MM.1S (cell line): ENCODE measurements at regions not wholly inside any gene's neighbourhood (a gene's known extent, or its start where the extent isn't known, plus 50 kb on each side); places are given as distances from the start of the nearest gene placed in this dataset.

Experiments used
- EZH2 ChIP-seq: fragments of 300-600 bp; sonication (generic); optimal IDR thresholded peaks from 2 replicates; pipeline ENCODE3; 2017; ENCODE audit warnings: low read depth, mild to moderate bottlenecking, antibody characterized with exemption, low read length, mixed read lengths
- TF ChIP-seq, protein P1 (sequence below): fragments of 300-600 bp; sonication (generic); IDR thresholded peaks from 2 replicates; pipeline ENCODE4 v1.5.1; 2016; ENCODE audit warnings: antibody characterized with exemption, low read length, mixed read lengths

DNA sequence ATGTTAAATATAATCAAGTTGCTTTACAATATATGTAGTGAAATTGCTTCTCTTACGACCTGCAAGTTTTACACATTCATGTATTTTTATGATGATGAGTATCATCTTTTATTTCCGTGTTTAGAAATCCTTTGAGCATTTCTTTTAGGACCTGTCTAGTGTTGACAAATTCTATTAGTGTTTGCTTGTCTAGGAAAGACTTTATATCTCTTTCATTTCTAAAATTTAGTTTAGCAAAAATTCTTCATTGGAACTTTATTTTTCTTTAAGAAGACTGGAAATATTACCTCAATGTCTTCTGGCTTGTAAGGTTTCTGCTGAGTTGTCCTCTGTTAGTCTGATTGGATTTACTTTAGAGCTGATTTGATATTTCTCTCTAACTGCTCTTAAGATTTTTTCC is 920.9 kb upstream of the CTNND2 start:
- TF ChIP-seq, protein P1, sequence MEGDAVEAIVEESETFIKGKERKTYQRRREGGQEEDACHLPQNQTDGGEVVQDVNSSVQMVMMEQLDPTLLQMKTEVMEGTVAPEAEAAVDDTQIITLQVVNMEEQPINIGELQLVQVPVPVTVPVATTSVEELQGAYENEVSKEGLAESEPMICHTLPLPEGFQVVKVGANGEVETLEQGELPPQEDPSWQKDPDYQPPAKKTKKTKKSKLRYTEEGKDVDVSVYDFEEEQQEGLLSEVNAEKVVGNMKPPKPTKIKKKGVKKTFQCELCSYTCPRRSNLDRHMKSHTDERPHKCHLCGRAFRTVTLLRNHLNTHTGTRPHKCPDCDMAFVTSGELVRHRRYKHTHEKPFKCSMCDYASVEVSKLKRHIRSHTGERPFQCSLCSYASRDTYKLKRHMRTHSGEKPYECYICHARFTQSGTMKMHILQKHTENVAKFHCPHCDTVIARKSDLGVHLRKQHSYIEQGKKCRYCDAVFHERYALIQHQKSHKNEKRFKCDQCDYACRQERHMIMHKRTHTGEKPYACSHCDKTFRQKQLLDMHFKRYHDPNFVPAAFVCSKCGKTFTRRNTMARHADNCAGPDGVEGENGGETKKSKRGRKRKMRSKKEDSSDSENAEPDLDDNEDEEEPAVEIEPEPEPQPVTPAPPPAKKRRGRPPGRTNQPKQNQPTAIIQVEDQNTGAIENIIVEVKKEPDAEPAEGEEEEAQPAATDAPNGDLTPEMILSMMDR, result no peak
- no peak for TF ChIP-seq EZH2
